Neural cell (in vitro differentiated cells): ENCODE measurements at regions not wholly inside any gene's neighbourhood (a gene's known extent, or its start where the extent isn't known, plus 50 kb on each side); places are given as distances from the start of the nearest gene placed in this dataset.

Source experiments
- H2AFZ ChIP-seq: fragments of 200-600, 300-800 bp; sonication (generic), shearing (Covaris generic); 2 replicates; pipeline ENCODE4 v1.6.0; 2014; ENCODE audit warnings: low read depth, mild to moderate bottlenecking, antibody characterized with exemption, low read length, moderate library complexity
- H3F3A ChIP-seq: fragments of 200-600 bp; shearing (Covaris generic); 2 replicates; pipeline ENCODE4 v1.6.1; 2016; ENCODE audit warnings: mild to moderate bottlenecking, moderate library complexity, mixed read lengths, antibody characterized with exemption, low read length; ENCODE audit not compliant: insufficient read depth, poor library complexity, severe bottlenecking
- H3K27ac ChIP-seq: fragments of 200-600, 300-800 bp; sonication (generic), shearing (Covaris generic); 2 replicates; pipeline ENCODE4 v1.5.1; 2014; ENCODE audit warnings: mild to moderate bottlenecking, low read length, moderate library complexity
- H3K27me3 ChIP-seq: fragments of 300-800, 200-600 bp; sonication (generic), shearing (Covaris generic); 2 replicates; pipeline ENCODE4 v1.6.0; 2014; ENCODE audit warnings: mild to moderate bottlenecking, low read depth, low read length, moderate library complexity; ENCODE audit not compliant: insufficient read depth
- H3K36me3 ChIP-seq: fragments of 300-800, 200-600 bp; sonication (generic), shearing (Covaris generic); 2 replicates; pipeline ENCODE4 v1.5.1; 2014; ENCODE audit warnings: mild to moderate bottlenecking, antibody characterized with exemption, low read length, moderate library complexity; ENCODE audit not compliant: insufficient read depth
- H3K4me2 ChIP-seq: fragments of 300-800, 200-600 bp; sonication (generic), shearing (Covaris generic); 2 replicates; pipeline ENCODE4 v1.6.0; 2014; ENCODE audit warnings: mild to moderate bottlenecking, low read length
- H3K4me3 ChIP-seq: fragments of 300-800, 200-600 bp; sonication (generic), shearing (Covaris generic); 2 replicates; pipeline ENCODE4 v1.5.1; 2014; ENCODE audit warnings: mild to moderate bottlenecking, low read length, moderate library complexity
- H3K79me2 ChIP-seq: fragments of 200-600 bp; shearing (Covaris generic); replicated peaks from 2 replicates; pipeline ENCODE4 v1.6.0; 2014; ENCODE audit warnings: mild to moderate bottlenecking, low read length, moderate library complexity; ENCODE audit not compliant: insufficient read depth
- H3K9ac ChIP-seq: fragments of 300-800, 200-600 bp; sonication (generic), shearing (Covaris generic); 2 replicates; pipeline ENCODE4 v1.6.1; 2016; ENCODE audit warnings: mild to moderate bottlenecking, low read length, mixed read lengths
- H3K9me2 ChIP-seq: fragments of 200-600 bp; shearing (Covaris generic); 2 replicates; pipeline ENCODE4 v1.6.1; 2016; ENCODE audit warnings: mild to moderate bottlenecking, low read length, mixed read lengths; ENCODE audit not compliant: insufficient read depth
- H3K9me3 ChIP-seq: fragments of 200-600, 300-800 bp; sonication (generic), shearing (Covaris generic); 2 replicates; pipeline ENCODE4 v1.6.1; 2016; ENCODE audit warnings: mild to moderate bottlenecking, mixed run types, low read length, moderate library complexity, mixed read lengths
- H4K20me1 ChIP-seq: fragments of 200-600 bp; shearing (Covaris generic); 2 replicates; pipeline ENCODE4 v1.6.1; 2016; ENCODE audit warnings: mild to moderate bottlenecking, mixed run types; ENCODE audit not compliant: insufficient read depth
- CTCF ChIP-seq: fragments of 450-650 bp; IDR thresholded peaks from 2 replicates; pipeline ENCODE4 v1.5.1; 2014; ENCODE audit warnings: antibody characterized with exemption, mild to moderate bottlenecking, moderate library complexity; ENCODE audit not compliant: poor library complexity, severe bottlenecking
- EP300 ChIP-seq: fragments of 450-650 bp; conservative IDR thresholded peaks from 2 replicates; pipeline ENCODE4 v1.6.1; 2014; ENCODE audit warnings: antibody characterized with exemption, mild to moderate bottlenecking, moderate library complexity; ENCODE audit not compliant: poor library complexity, severe bottlenecking
- EZH2 ChIP-seq: fragments of 200-600, 300-800 bp; shearing (Covaris generic), sonication (generic); IDR thresholded peaks from 2 replicates; pipeline ENCODE4 v1.6.1; 2014; ENCODE audit warnings: antibody characterized with exemption, low read length, borderline replicate concordance, mild to moderate bottlenecking; ENCODE audit not compliant: insufficient read depth, poor library complexity, severe bottlenecking
- MXI1 ChIP-seq: fragments of 450-650 bp; conservative IDR thresholded peaks from 2 replicates; pipeline ENCODE4 v1.6.1; 2014; ENCODE audit warnings: antibody characterized with exemption, mild to moderate bottlenecking; ENCODE audit not compliant: poor library complexity, severe bottlenecking
- POLR2AphosphoS5 ChIP-seq: IDR thresholded peaks from 2 replicates; pipeline ENCODE4 v1.6.1; 2012
- RAD21 ChIP-seq: fragments of 450-650 bp; conservative IDR thresholded peaks from 2 replicates; pipeline ENCODE4 v1.6.1; 2014; ENCODE audit warnings: antibody characterized with exemption, mild to moderate bottlenecking, moderate library complexity
- REST ChIP-seq: IDR thresholded peaks from 2 replicates; pipeline ENCODE4 v1.6.1; 2012; ENCODE audit warnings: borderline replicate concordance
- SMC3 ChIP-seq: fragments of 450-650 bp; conservative IDR thresholded peaks from 2 replicates; pipeline ENCODE4 v1.6.1; 2014; ENCODE audit warnings: antibody characterized with exemption, mild to moderate bottlenecking, moderate library complexity; ENCODE audit not compliant: poor library complexity
- TAF1 ChIP-seq: IDR thresholded peaks from 2 replicates; pipeline ENCODE4 v1.6.1; 2012; ENCODE audit warnings: low read depth

- Histone ChIP-seq H3F3A (no peaks in the 10 kb centered on the region), H3K4me3 (no peak overlapping the region), H3K27me3 (no peaks in the 10 kb centered on the region), H3K4me2 (no peak overlapping the region), H3K9me2 (no peaks in the 10 kb centered on the region), H3K9me3 (no peaks in the 10 kb centered on the region), H3K9ac (no peak overlapping the region), H4K20me1 (no peaks in the 10 kb centered on the region), H3K27ac (no peak overlapping the region), H3K79me2 (no peaks in the 10 kb centered on the region), H3K36me3 (no peaks in the 10 kb centered on the region), H2AFZ (no peak overlapping the region)
- TF ChIP-seq EP300 (no peak), RAD21 (no peak)
Measured at GRCh38 chr1:56225964-56226815, 353.2 kb downstream of the PLPP3 start.

- no peaks in the 10 kb centered on the region for H3K9me3 ChIP-seq
- H3K27ac ChIP-seq: no peak overlapping the region
- no peak overlapping the region for H3K9ac ChIP-seq
- H3K36me3 ChIP-seq: no peaks in the 10 kb centered on the region
- H3F3A ChIP-seq: no peaks in the 10 kb centered on the region
- no peaks in the 10 kb centered on the region for H3K9me2 ChIP-seq
- H3K79me2 ChIP-seq: no peaks in the 10 kb centered on the region
- no peak overlapping the region for H3K4me2 ChIP-seq
- H2AFZ ChIP-seq: no peak overlapping the region
- no peaks in the 10 kb centered on the region for H4K20me1 ChIP-seq
- no peaks in the 10 kb centered on the region for H3K27me3 ChIP-seq
- TF ChIP-seq EZH2: no peak
- no peak overlapping the region for H3K4me3 ChIP-seq
Measured at GRCh38 chr1:56223968-56224367, 355.4 kb downstream of the PLPP3 start.

GRCh38 chr1:56222914-56223540 is 356.3 kb downstream of the PLPP3 start:
- Histone ChIP-seq H4K20me1 (no peaks in the 10 kb centered on the region), H3K4me2 (no peak overlapping the region), H3K9me3 (no peaks in the 10 kb centered on the region), H2AFZ (no peak overlapping the region), H3K79me2 (no peaks in the 10 kb centered on the region), H3K9me2 (no peaks in the 10 kb centered on the region), H3K36me3 (no peaks in the 10 kb centered on the region), H3K9ac (no peak overlapping the region), H3K27me3 (no peaks in the 10 kb centered on the region), H3K4me3 (no peak overlapping the region), H3K27ac (no peak overlapping the region), H3F3A (no peaks in the 10 kb centered on the region)
- TF ChIP-seq TAF1 (no peak), EP300 (no peak), EZH2 (no peak), MXI1 (no peak), POLR2AphosphoS5 (no peak), RAD21 (no peak), SMC3 (no peak), CTCF (no peak), REST (no peak)
